ENCODE measurements at regions not wholly inside any gene's neighbourhood (a gene's known extent, or its start where the extent isn't known, plus 50 kb on each side); places are given as distances from the start of the nearest gene placed in this dataset.

- peak; percentile 94 for DNase-seq (ENCODE audit: extremely low spot score)
- TF ChIP-seq HDGF (IDR thresholded peaks at IDR 0.05; ENCODE audit: borderline replicate concordance) (no peak), L3MBTL2 (conservative IDR thresholded peaks at IDR 0.05) (peak; percentile 84), FOXM1 (IDR thresholded peaks at IDR 0.05; ENCODE audit: borderline replicate concordance) (0 out of 2 replicates have a peak, but pooled peaks have one; percentile 2), PKNOX1 (IDR thresholded peaks at IDR 0.05) (no peak), ZNF384 (IDR thresholded peaks at IDR 0.05) (peak; percentile 87), ARNT (IDR thresholded peaks at IDR 0.05) (0 out of 2 replicates have a peak, but pooled peaks have one; percentile 37)
- ChIA-PET CTCF (interaction anchor here (0.6 to 1.9 kb wide), 8 partner anchors 19 to 246 kb away, joined by 3 to 12 read pairs (median 7); no protein-coding TSS in a partner anchor), POLR2A (interaction anchor here (1.1 to 2.1 kb wide), 7 partner anchors 17 to 242 kb away, joined by 3 to 9 read pairs (median 4); partner anchors contain the start of gene CCND2)
These were observed 157.9 kb upstream of the PARP11 start for GRCh38 chr12:4030929-4031702.

- CTCF ChIA-PET, result no interaction called here
These were observed 154.2 kb upstream of the PARP11 start for GRCh38 chr12:4027412-4027811.

GRCh38 chr12:4026517-4026916 is 153.3 kb upstream of the PARP11 start:
- CTCF ChIA-PET, result no interaction called here
- DNase-seq (ENCODE audit: extremely low spot score), result no peak
- POLR2A ChIA-PET, result no interaction called here
- TF ChIP-seq NFRKB (IDR thresholded peaks at IDR 0.05) (no peak), ZNF384 (IDR thresholded peaks at IDR 0.05) (no peak), CTBP1 (IDR thresholded peaks at IDR 0.05; ENCODE audit: borderline replicate concordance) (no peak)

More at GRCh38 chr12:4027412-4027811, 154.2 kb upstream of the PARP11 start:
- TF ChIP-seq SUZ12 (IDR thresholded peaks at IDR 0.05) (no peak), PKNOX1 (IDR thresholded peaks at IDR 0.05) (no peak), FOXA1 (IDR thresholded peaks at IDR 0.05) (no peak), ELF4 (IDR thresholded peaks at IDR 0.05) (no peak), BHLHE40 (IDR thresholded peaks at IDR 0.05; ENCODE audit: borderline replicate concordance) (no peak), ARNT (IDR thresholded peaks at IDR 0.05) (no peak), LEF1 (IDR thresholded peaks at IDR 0.05; ENCODE audit: borderline replicate concordance) (no peak), L3MBTL2 (conservative IDR thresholded peaks at IDR 0.05) (no peak), FOXK2 (IDR thresholded peaks at IDR 0.05) (no peak), ZNF384 (IDR thresholded peaks at IDR 0.05) (no peak), FOXM1 (IDR thresholded peaks at IDR 0.05; ENCODE audit: borderline replicate concordance) (no peak), NFRKB (IDR thresholded peaks at IDR 0.05) (no peak), TARDBP (IDR thresholded peaks at IDR 0.05) (no peak), HDGF (IDR thresholded peaks at IDR 0.05; ENCODE audit: borderline replicate concordance) (no peak), CTBP1 (IDR thresholded peaks at IDR 0.05; ENCODE audit: borderline replicate concordance) (no peak), SP1 (IDR thresholded peaks at IDR 0.05) (no peak)
- no peak for DNase-seq (ENCODE audit: extremely low spot score)
- POLR2A ChIA-PET, result no interaction called here

GRCh38 chr12:4026020-4026358 is 152.8 kb upstream of the PARP11 start:
- DNase-seq (ENCODE audit: extremely low spot score), result no peak
- ChIA-PET POLR2A (no interaction called here), CTCF (no interaction called here)
- no peak for TF ChIP-seq NFRKB (IDR thresholded peaks at IDR 0.05)

- ChIA-PET POLR2A (no interaction called here), CTCF (interaction anchor here (0.6 to 0.7 kb wide), 2 partner anchors 140 to 825 kb away, joined by 3 to 4 read pairs; no protein-coding TSS in a partner anchor)
- no peak for DNase-seq (ENCODE audit: extremely low spot score)
- TF ChIP-seq ELF4 (IDR thresholded peaks at IDR 0.05) (no peak), SUZ12 (IDR thresholded peaks at IDR 0.05) (no peak), FOXA1 (IDR thresholded peaks at IDR 0.05) (no peak), L3MBTL2 (conservative IDR thresholded peaks at IDR 0.05) (no peak), LEF1 (IDR thresholded peaks at IDR 0.05; ENCODE audit: borderline replicate concordance) (no peak), CTBP1 (IDR thresholded peaks at IDR 0.05; ENCODE audit: borderline replicate concordance) (no peak), ARNT (IDR thresholded peaks at IDR 0.05) (no peak)
These were observed 152.2 kb upstream of the PARP11 start for GRCh38 chr12:4025181-4026019.

- TF ChIP-seq LEF1 (IDR thresholded peaks at IDR 0.05; ENCODE audit: borderline replicate concordance) (no peak), TARDBP (IDR thresholded peaks at IDR 0.05) (no peak), NFRKB (IDR thresholded peaks at IDR 0.05) (no peak), ELF4 (IDR thresholded peaks at IDR 0.05) (no peak), ZNF384 (IDR thresholded peaks at IDR 0.05) (no peak), FOXA1 (IDR thresholded peaks at IDR 0.05) (no peak)
- CTCF ChIA-PET, result interaction anchor here (0.6 to 0.7 kb wide), 2 partner anchors 139 to 825 kb away, joined by 3 to 4 read pairs; no protein-coding TSS in a partner anchor
- DNase-seq (ENCODE audit: extremely low spot score), result no peak
- POLR2A ChIA-PET, result no interaction called here
These were observed 151.5 kb upstream of the PARP11 start for GRCh38 chr12:4024701-4025100.

Data from HEK293T (cell line).